ENCODE measurements at regions not wholly inside any gene's neighbourhood (a gene's known extent, or its start where the extent isn't known, plus 50 kb on each side); places are given as distances from the start of the nearest gene placed in this dataset.

DNA sequence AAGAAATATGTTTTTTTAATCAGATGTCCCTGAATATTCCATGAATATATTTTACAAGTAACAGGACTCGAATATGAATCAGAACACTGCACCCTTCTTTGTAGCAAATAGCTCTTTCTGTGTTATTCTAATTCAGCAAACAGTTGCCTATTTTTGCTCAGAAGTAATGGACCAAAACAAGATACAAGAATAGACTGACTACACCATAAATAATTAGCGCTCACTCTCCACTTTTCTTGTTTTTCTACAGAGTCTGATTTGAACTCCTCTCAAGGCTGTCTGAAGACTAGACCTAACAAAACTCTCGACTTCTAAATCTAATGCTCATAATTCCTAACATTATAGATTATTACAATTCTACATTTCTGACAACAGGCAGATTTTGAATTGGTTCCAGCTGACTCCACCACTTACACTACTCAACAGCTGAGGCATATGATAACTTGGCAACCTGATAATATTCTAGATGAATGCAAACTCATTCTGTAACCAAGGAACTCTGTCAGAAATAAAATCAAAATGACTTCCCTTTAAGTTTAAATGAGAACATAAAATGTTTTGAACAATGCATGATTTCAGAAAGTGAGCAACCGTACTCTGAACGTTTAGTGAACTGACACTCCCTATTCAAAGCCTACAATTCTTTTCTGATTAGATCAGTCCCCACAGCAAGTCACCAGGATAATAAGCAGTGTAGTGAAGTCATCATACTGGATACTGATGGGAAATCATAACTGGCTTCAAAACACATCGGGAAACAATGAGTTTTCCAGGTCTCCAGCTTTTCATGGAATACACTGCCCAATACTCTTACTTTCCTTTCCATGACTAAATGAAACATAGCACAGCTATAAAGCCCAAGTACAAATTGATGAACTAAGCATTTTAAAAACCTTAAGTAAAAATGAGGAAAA is 114.2 kb upstream of the BEND6 start:
- Histone ChIP-seq H3K4me1 (ENCODE audit: control insufficient read depth, insufficient read depth, low read length, poor library complexity, severe bottlenecking) (no peaks in the 10 kb centered on the region), H3K27ac (ENCODE audit: insufficient read depth, low read length, poor library complexity, severe bottlenecking) (no peak overlapping the region), H3K9me3 (ENCODE audit: control insufficient read depth, low read length) (no peaks in the 10 kb centered on the region), H3K36me3 (ENCODE audit: control insufficient read depth, insufficient read depth, low read length) (no peaks in the 10 kb centered on the region), H3K4me3 (ENCODE audit: insufficient read depth, low read depth, low read length, poor library complexity, severe bottlenecking) (no peak overlapping the region), H3K27me3 (replicated peaks; ENCODE audit: control insufficient read depth, insufficient read depth, low read length, poor library complexity, severe bottlenecking) (peaks cover 3% of the 10 kb centered on the region)
- no peak for DNase-seq

DNA sequence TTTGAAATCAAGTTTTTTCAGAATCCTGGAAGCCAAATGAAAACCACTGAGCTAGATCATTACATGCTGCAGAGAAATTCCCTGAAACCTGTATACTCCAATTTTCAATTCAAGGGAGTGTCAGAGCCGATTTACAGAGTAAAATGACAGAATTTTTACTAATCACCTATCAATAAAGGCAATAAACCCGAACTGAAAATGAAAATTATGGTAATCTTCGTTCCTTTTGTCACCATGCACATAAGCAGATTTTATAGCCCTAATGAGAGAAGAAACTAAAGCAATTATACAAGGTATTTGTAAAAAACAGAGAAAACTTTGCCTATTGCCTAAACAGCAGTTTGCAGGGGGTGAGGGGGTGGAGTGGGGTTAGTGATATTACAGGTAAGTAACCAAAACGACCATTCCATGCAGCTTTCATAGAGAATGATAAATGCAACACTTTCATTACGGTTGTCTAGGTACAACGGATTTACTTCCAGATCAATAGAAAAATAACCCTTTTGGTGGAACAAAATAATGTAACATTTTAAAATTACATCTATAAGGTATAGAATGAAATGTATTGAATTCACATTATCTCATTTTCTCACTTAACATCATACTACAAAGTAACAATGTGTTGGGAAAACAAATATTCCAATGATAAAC is 115.2 kb upstream of the BEND6 start:
- peaks cover 3% of the 10 kb centered on the region for H3K27me3 ChIP-seq (replicated peaks; ENCODE audit: control insufficient read depth, insufficient read depth, low read length, poor library complexity, severe bottlenecking)
- no peak overlapping the region for H3K27ac ChIP-seq (ENCODE audit: insufficient read depth, low read length, poor library complexity, severe bottlenecking)
- no peaks in the 10 kb centered on the region for H3K4me1 ChIP-seq (ENCODE audit: control insufficient read depth, insufficient read depth, low read length, poor library complexity, severe bottlenecking)
- H3K36me3 ChIP-seq (ENCODE audit: control insufficient read depth, insufficient read depth, low read length) = no peaks in the 10 kb centered on the region
- H3K4me3 ChIP-seq (ENCODE audit: insufficient read depth, low read depth, low read length, poor library complexity, severe bottlenecking) = no peak overlapping the region
- H3K9me3 ChIP-seq (ENCODE audit: control insufficient read depth, low read length) = no peaks in the 10 kb centered on the region
- no peak for DNase-seq

DNA sequence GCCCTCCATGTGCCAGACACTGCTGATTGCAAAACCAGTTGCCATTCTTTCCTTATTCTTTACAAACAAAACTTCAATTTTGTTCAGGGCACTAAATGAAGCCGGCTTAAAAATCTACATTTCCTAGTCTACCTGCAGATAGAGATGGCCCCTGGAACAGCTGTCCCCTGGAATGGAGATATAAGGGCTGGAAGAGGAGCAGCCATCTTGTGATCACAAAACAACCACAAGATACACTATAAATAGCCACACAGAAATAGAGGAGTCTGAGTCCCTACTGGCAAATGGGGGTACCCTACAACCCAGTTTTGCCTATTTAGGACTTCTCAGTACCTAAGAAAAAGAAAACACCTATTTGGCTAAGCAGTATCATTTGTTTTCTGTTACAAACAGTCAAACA is 115.9 kb upstream of the BEND6 start:
- no peak overlapping the region for H3K4me3 ChIP-seq (ENCODE audit: insufficient read depth, low read depth, low read length, poor library complexity, severe bottlenecking)
- DNase-seq = no peak
- no peaks in the 10 kb centered on the region for H3K9me3 ChIP-seq (ENCODE audit: control insufficient read depth, low read length)
- H3K4me1 ChIP-seq (ENCODE audit: control insufficient read depth, insufficient read depth, low read length, poor library complexity, severe bottlenecking) = no peaks in the 10 kb centered on the region
- no peak overlapping the region for H3K27ac ChIP-seq (ENCODE audit: insufficient read depth, low read length, poor library complexity, severe bottlenecking)
- H3K27me3 ChIP-seq (replicated peaks; ENCODE audit: control insufficient read depth, insufficient read depth, low read length, poor library complexity, severe bottlenecking) = peaks cover 3% of the 10 kb centered on the region
- H3K36me3 ChIP-seq (ENCODE audit: control insufficient read depth, insufficient read depth, low read length) = no peaks in the 10 kb centered on the region

- Histone ChIP-seq H3K4me3 (ENCODE audit: insufficient read depth, low read depth, low read length, poor library complexity, severe bottlenecking) (no peak overlapping the region), H3K9me3 (ENCODE audit: control insufficient read depth, low read length) (no peaks in the 10 kb centered on the region), H3K27me3 (replicated peaks; ENCODE audit: control insufficient read depth, insufficient read depth, low read length, poor library complexity, severe bottlenecking) (peaks cover 3% of the 10 kb centered on the region)
Observed at GRCh38 chr6:56838016-56838555, 116.8 kb upstream of the BEND6 start.

GRCh38 chr6:56837322-56837894 is 117.5 kb upstream of the BEND6 start:
- Histone ChIP-seq H3K4me3 (ENCODE audit: insufficient read depth, low read depth, low read length, poor library complexity, severe bottlenecking) (no peak overlapping the region), H3K9me3 (ENCODE audit: control insufficient read depth, low read length) (no peaks in the 10 kb centered on the region), H3K36me3 (ENCODE audit: control insufficient read depth, insufficient read depth, low read length) (no peaks in the 10 kb centered on the region), H3K27me3 (replicated peaks; ENCODE audit: control insufficient read depth, insufficient read depth, low read length, poor library complexity, severe bottlenecking) (no peaks in the 10 kb centered on the region), H3K4me1 (ENCODE audit: control insufficient read depth, insufficient read depth, low read length, poor library complexity, severe bottlenecking) (no peaks in the 10 kb centered on the region), H3K27ac (ENCODE audit: insufficient read depth, low read length, poor library complexity, severe bottlenecking) (no peak overlapping the region)
- no peak for DNase-seq

More at GRCh38 chr6:56838016-56838555, 116.8 kb upstream of the BEND6 start:
- no peaks in the 10 kb centered on the region for H3K36me3 ChIP-seq (ENCODE audit: control insufficient read depth, insufficient read depth, low read length)
- H3K4me1 ChIP-seq (ENCODE audit: control insufficient read depth, insufficient read depth, low read length, poor library complexity, severe bottlenecking) = no peaks in the 10 kb centered on the region
- DNase-seq = no peak
- H3K27ac ChIP-seq (ENCODE audit: insufficient read depth, low read length, poor library complexity, severe bottlenecking) = no peak overlapping the region

GRCh38 chr6:56835612-56836011 is 119.3 kb upstream of the BEND6 start:
- H3K27me3 ChIP-seq (replicated peaks; ENCODE audit: control insufficient read depth, insufficient read depth, low read length, poor library complexity, severe bottlenecking) = no peaks in the 10 kb centered on the region
- H3K27ac ChIP-seq (ENCODE audit: insufficient read depth, low read length, poor library complexity, severe bottlenecking) = no peak overlapping the region
- no peak for DNase-seq
- no peaks in the 10 kb centered on the region for H3K9me3 ChIP-seq (ENCODE audit: control insufficient read depth, low read length)
- H3K36me3 ChIP-seq (ENCODE audit: control insufficient read depth, insufficient read depth, low read length) = no peaks in the 10 kb centered on the region
- H3K4me1 ChIP-seq (ENCODE audit: control insufficient read depth, insufficient read depth, low read length, poor library complexity, severe bottlenecking) = no peaks in the 10 kb centered on the region
- H3K4me3 ChIP-seq (ENCODE audit: insufficient read depth, low read depth, low read length, poor library complexity, severe bottlenecking) = no peak overlapping the region

DNA sequence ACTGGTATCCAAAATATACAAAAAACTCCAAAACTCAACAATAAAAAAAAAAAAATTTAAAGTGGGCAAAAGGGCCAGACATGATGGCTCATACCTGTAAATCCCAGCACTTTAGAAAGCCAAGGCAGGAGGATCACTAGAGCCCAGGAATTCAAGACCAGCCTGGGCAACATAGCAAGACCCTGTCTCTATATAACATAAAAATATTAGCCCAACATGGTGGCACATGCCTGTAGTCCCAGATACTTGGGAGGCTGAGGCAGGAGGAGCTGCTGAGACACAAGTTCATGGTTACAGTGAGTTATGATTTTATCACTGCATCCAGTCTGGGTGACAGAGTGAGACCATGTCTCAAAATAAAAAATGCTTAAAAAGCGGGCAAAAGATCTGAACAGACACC is 121.0 kb upstream of the BEND6 start:
- Histone ChIP-seq H3K4me1 (ENCODE audit: control insufficient read depth, insufficient read depth, low read length, poor library complexity, severe bottlenecking) (no peaks in the 10 kb centered on the region), H3K9me3 (ENCODE audit: control insufficient read depth, low read length) (no peaks in the 10 kb centered on the region), H3K4me3 (ENCODE audit: insufficient read depth, low read depth, low read length, poor library complexity, severe bottlenecking) (no peak overlapping the region), H3K27me3 (replicated peaks; ENCODE audit: control insufficient read depth, insufficient read depth, low read length, poor library complexity, severe bottlenecking) (no peaks in the 10 kb centered on the region), H3K27ac (ENCODE audit: insufficient read depth, low read length, poor library complexity, severe bottlenecking) (no peak overlapping the region), H3K36me3 (ENCODE audit: control insufficient read depth, insufficient read depth, low read length) (no peaks in the 10 kb centered on the region)
- no peak for DNase-seq

DNA sequence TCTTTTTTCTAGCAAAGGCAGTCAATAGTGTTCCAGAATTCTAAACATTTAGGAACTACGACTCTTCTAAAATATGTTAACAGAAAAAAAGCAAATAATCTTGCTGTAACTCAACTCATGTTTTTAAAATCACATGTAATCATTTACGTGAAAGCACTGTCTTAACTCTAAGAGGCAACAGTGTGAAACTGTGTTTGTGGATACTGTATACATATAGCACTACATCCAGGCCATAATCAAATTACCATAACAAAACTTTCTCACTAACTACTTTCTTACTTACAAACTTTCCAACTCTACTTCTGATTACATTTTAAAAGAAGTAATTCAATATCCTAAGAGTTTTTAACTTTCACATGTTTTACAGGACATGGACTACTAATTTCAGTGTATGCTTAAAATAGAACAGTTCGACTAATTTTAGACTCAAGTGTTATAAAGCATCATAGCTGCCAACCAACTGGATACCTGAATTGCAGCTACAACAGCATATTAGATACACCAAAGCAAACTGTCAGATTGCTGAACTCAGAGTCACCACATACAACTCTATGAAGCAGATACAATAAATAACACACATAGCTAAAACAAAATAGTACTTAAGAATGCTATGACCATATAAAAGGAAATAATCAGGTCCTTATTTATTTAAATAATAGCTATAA is 121.6 kb upstream of the BEND6 start:
- H3K4me3 ChIP-seq (ENCODE audit: insufficient read depth, low read depth, low read length, poor library complexity, severe bottlenecking) = no peak overlapping the region
- DNase-seq = no peak
- no peak overlapping the region for H3K27ac ChIP-seq (ENCODE audit: insufficient read depth, low read length, poor library complexity, severe bottlenecking)
- no peaks in the 10 kb centered on the region for H3K36me3 ChIP-seq (ENCODE audit: control insufficient read depth, insufficient read depth, low read length)
- H3K9me3 ChIP-seq (ENCODE audit: control insufficient read depth, low read length) = no peaks in the 10 kb centered on the region
- H3K4me1 ChIP-seq (ENCODE audit: control insufficient read depth, insufficient read depth, low read length, poor library complexity, severe bottlenecking) = no peaks in the 10 kb centered on the region
- H3K27me3 ChIP-seq (replicated peaks; ENCODE audit: control insufficient read depth, insufficient read depth, low read length, poor library complexity, severe bottlenecking) = no peaks in the 10 kb centered on the region

DNA sequence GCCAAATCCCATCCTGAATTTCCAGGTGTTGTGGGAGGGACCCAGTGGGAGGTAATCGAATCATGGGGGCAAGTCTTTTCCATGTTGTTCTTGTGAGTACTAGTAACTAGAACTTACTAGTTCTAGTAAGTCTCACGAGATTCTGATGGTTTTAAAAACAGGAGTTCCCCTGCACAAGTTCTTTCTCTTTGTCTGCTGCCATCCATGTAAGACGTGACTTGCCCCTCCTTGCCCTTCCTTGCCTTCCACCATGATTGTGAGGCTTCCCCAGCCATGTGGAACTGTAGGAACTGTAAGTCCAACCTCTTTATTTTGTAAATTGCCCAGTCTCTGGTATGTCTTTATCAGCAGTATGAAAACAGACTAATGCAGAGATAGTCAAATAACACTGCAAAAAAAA is 122.7 kb upstream of the BEND6 start:
- no peak for DNase-seq
- Histone ChIP-seq H3K4me3 (ENCODE audit: insufficient read depth, low read depth, low read length, poor library complexity, severe bottlenecking) (no peak overlapping the region), H3K36me3 (ENCODE audit: control insufficient read depth, insufficient read depth, low read length) (no peaks in the 10 kb centered on the region), H3K27ac (ENCODE audit: insufficient read depth, low read length, poor library complexity, severe bottlenecking) (no peak overlapping the region), H3K9me3 (ENCODE audit: control insufficient read depth, low read length) (no peaks in the 10 kb centered on the region), H3K4me1 (ENCODE audit: control insufficient read depth, insufficient read depth, low read length, poor library complexity, severe bottlenecking) (no peaks in the 10 kb centered on the region), H3K27me3 (replicated peaks; ENCODE audit: control insufficient read depth, insufficient read depth, low read length, poor library complexity, severe bottlenecking) (no peaks in the 10 kb centered on the region)

All from effector memory CD4-positive, alpha-beta T cell (primary cell).